HFF-Myc (cell line): ENCODE measurements at regions not wholly inside any gene's neighbourhood (a gene's known extent, or its start where the extent isn't known, plus 50 kb on each side); places are given as distances from the start of the nearest gene placed in this dataset.

Experiments
- DNase-seq: peaks from one replicate; pipeline ENCODE4 v3.0.0-alpha.2; 2011; ENCODE audit warnings: low read depth; ENCODE audit errors: extremely low read depth
- H3K4me3 ChIP-seq: replicated peaks from 2 replicates; pipeline ENCODE4 v1.5.1; 2011; ENCODE audit warnings: low read depth, mild to moderate bottlenecking, control low read depth, low read length
- CTCF ChIP-seq: IDR thresholded peaks from 2 replicates; pipeline ENCODE4 v1.5.1; 2012; ENCODE audit warnings: mild to moderate bottlenecking, low read depth, low read length, control low read depth; ENCODE audit errors: missing control alignments

GRCh38 chr12:94057262-94058151 lies 90.9 kb upstream of the PLXNC1 start:
- TF ChIP-seq CTCF: no peak
- DNase-seq: no peak
- H3K4me3 ChIP-seq: no peak overlapping the region

DNA sequence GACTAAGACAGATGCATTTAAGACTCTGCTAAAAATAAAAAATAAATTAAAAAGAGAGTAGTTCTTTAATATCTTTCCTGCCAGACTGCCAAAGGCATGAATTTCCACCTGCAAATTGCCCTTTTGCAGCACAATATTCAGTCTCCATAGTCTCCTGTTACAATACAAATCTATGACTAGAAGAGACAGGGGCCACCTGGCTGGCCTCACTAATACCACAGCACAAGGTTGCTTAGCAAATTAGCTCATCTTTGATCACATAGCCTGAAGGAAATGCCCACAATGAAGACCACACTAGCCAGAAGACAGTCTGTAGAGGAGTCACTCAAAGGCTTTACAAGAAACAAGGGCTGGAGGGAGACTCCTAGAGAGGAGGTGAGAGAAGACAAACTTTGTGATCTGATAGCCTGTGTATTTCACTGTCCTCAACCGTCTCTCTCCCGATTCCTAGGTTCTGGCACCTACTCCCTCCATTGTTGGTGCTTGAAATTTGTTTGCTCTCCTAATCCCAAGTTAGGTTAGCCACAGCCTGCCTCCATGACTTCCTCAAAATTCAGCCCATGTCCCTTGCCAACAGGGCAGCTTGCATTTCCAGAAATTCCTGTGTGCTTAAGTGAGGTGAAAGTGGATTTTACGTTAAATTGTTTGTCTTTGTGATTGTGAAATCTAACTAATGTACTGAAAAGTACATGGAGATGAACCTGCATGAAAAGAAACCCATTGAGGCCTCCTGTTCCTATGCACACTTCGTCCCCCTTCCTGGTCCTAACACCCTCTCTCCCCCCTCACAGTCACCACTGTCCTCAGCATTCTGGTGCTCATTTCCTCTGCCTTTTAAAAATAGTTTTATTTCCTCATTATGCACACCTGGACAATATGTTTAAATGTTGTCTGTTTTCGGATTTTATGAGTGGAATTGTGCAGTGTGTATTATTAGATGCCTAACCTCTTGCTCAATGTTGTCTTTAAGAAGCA lies 88.7 kb upstream of the PLXNC1 start:
- no peak for TF ChIP-seq CTCF
- no peak overlapping the region for H3K4me3 ChIP-seq
- no peak for DNase-seq

- no peak for TF ChIP-seq CTCF
- no peak for DNase-seq
- no peak overlapping the region for H3K4me3 ChIP-seq
Observed at GRCh38 chr12:94062194-94062593, 86.2 kb upstream of the PLXNC1 start.

GRCh38 chr12:94062796-94063635 lies 85.4 kb upstream of the PLXNC1 start:
- TF ChIP-seq CTCF: no peak
- H3K4me3 ChIP-seq: no peak overlapping the region
- DNase-seq: no peak

DNA sequence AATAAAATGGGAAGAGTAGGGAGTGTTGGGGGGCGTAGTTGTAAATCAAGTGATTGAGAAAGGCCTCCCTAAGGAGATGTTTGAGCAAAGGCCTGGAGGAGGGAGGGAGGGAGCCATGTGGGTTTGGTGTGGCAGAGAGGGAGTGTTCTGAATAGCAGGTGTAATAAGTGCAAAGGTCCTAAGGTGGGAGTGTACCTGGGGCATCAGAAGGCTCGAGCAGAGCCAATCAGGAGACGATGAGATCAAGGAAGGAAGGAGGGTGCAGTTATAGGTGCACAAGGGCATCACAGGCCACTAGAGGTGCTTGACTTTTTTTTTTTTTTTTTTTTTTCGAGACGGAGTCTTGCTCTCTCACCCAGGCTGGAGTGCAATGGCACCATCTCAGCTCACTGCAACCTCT lies 77.9 kb upstream of the PLXNC1 start:
- H3K4me3 ChIP-seq: no peak overlapping the region
- DNase-seq: no peak
- no peak for TF ChIP-seq CTCF

- H3K4me3 ChIP-seq: no peak overlapping the region
- no peak for DNase-seq
- no peak for TF ChIP-seq CTCF
Observed at GRCh38 chr12:94071258-94071657, 77.1 kb upstream of the PLXNC1 start.
